Ishikawa (cell line): ENCODE measurements at regions not wholly inside any gene's neighbourhood (a gene's known extent, or its start where the extent isn't known, plus 50 kb on each side); places are given as distances from the start of the nearest gene placed in this dataset.

ENCODE experiments used
- CEBPB ChIP-seq: IDR thresholded peaks from 2 replicates; pipeline ENCODE4 v1.6.1; 2012
- EGR1 ChIP-seq: IDR thresholded peaks from 2 replicates; pipeline ENCODE4 v1.6.1; 2012
- EP300 ChIP-seq: IDR thresholded peaks from 2 replicates; pipeline ENCODE4 v1.6.1; 2012; ENCODE audit warnings: borderline replicate concordance
- FOXM1 ChIP-seq: IDR thresholded peaks from 2 replicates; pipeline ENCODE4 v1.6.1; 2012; ENCODE audit warnings: low read depth, borderline replicate concordance
- NFIC ChIP-seq: IDR thresholded peaks from 2 replicates; pipeline ENCODE4 v1.6.1; 2012
- TF ChIP-seq, protein P1 (sequence below): IDR thresholded peaks from 2 replicates; pipeline ENCODE4 v1.6.1; 2012

DNA sequence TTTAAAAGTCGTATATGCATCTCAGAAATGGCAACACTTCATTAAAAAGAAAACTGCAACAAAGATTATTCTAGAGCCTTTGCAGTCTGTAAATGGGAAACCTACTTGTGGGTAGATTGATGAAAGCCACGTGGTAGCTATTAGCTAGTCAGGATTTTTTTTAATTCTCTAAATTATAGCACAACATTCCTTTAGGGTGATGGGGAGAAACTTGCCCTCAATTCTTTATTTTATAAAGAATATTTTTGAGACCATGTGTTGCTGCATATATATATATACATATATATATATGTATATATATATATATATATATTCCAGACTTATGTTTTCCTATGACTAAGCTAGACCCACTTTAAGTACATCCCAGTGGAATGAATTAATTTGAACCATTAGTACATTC lies 118.0 kb downstream of the PPP1R3A start:
- TF ChIP-seq EGR1: no peak
- no peak for TF ChIP-seq EP300
- TF ChIP-seq, protein P1, sequence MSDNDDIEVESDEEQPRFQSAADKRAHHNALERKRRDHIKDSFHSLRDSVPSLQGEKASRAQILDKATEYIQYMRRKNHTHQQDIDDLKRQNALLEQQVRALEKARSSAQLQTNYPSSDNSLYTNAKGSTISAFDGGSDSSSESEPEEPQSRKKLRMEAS: no peak
- no peak for TF ChIP-seq NFIC
- TF ChIP-seq CEBPB: no peak
- TF ChIP-seq FOXM1: no peak
